ENCODE measurements at regions not wholly inside any gene's neighbourhood (a gene's known extent, or its start where the extent isn't known, plus 50 kb on each side); places are given as distances from the start of the nearest gene placed in this dataset.

- TF ChIP-seq CTCF (conservative IDR thresholded peaks at IDR 0.05 in 1 of 2, IDR thresholded peaks at IDR 0.05 in 1 of 2; ENCODE audit: extremely low read depth in 1 of 2, insufficient read depth in 1 of 2, low read depth in 1 of 2, low read length in 2 of 2) (no peak), EZH2 (IDR thresholded peaks at IDR 0.05; ENCODE audit: borderline replicate concordance, low read length) (no peak)
Observed at GRCh38 chr1:245015031-245015430, 139.8 kb upstream of the KIF26B start.

All from mammary epithelial cell (primary cell).